Skin of body (tissue), 1 donor: ENCODE measurements at regions not wholly inside any gene's neighbourhood (a gene's known extent, or its start where the extent isn't known, plus 50 kb on each side); places are given as distances from the start of the nearest gene placed in this dataset.
"Not testable (repeated sequence)": the region's sequence is repeated elsewhere in the genome, so short reads cannot be mapped to it uniquely, and the experiment has no call there.

Experiments used
- DNase-seq: peaks from one replicate; lab custom pipeline; 2025; lab: John Stamatoyannopoulos, UW

DNA sequence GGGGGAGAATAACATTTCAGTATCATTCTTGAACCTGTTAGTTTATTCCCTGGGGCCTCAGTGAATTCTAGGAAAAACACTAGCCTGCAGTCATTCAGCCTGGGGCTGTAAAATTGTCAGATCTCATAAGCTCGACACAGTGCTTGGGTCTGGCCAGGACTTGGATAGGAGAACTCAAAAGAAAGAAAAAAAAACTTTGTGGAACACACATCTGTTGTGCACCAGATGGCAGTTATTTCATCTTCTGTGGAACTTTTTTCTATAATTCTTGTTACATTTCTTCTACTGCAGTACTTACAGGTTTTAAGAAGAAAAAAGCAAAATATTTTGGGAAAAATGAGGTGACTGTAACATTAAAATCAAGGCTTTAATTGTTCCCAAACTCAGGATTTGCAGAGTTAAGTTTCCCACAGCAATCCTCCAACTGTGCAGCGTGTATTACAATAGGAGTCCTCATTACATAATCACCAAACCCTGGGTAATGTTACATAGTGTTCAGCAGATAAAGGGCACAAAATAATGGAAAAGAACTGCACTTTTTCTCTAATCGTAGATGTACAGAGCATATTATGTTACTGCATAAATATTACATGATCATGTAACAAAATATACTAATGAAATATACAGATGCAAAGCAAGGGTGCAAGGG is 531.1 kb upstream of the CITED2 start:
- DNase-seq = peak; percentile 45

DNA sequence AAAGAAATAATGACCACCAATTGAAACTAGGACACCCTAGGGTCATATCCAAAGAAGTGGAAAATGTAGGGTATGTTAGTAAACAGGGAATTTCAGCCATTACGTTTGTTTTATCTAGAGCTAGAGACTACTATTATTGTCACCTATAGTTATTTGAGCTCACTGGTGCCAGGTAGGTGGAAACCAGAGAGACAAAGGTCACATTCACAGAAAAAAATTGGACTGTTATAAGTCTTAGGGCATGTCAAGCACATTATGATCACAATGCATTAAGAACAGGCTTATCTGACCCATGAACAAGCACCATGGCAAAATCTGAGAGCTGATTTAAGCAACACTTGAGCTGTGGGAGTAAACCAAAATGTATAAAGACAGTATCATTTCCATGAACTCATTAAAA is 530.1 kb upstream of the CITED2 start:
- no peak for DNase-seq

DNA sequence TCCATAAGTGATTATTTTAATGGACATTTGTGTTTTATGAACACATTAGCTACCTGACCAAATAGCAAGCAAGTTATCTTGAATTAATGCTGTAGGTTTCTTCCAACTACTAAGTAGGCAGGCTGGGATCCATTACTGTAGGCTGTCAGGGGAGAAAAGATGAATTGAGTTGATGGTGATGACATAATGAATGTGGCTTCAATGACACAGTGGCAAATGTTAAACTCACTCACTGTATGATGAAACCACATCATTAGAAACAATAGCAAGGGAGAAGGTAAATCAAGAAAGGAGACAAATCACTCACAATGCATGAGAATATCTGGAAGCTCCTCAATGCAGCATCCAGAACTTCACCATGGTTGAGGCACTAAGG is 529.7 kb upstream of the CITED2 start:
- no peak for DNase-seq

DNA sequence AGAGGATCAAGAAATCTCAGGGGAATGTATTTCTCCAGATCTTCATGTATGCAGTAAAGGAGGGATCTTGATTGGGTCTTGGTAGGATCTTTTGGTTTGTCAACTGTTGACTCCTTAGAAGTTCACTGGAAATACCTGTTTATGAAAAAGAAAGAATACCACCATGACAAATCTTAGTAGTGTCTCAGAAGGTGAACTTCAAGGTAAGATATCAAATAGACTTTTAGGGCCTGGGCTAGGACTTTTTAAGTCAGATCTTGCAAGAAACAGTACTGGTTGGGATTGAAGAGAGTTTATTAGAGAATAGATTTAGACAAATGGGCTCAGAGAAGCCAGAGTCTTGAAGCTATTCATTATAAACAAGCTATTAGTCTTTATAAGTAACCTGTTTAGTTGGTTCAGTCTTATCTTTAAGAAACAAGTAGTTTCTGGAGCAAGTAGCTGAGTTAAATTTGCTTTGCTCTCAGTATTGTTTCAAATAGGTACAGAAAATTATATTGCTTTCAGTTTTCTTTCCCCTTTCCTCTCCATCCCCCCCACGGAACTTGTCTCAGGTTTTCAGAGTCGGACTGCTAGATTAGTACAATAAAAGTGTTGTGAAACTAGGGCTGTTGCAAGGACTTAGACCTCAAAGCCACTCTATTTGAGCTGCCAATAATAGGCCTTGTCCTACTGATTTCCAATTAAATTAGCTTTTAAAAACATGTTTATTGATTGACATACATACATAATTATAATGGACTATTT is 529.1 kb upstream of the CITED2 start:
- no peak for DNase-seq

DNA sequence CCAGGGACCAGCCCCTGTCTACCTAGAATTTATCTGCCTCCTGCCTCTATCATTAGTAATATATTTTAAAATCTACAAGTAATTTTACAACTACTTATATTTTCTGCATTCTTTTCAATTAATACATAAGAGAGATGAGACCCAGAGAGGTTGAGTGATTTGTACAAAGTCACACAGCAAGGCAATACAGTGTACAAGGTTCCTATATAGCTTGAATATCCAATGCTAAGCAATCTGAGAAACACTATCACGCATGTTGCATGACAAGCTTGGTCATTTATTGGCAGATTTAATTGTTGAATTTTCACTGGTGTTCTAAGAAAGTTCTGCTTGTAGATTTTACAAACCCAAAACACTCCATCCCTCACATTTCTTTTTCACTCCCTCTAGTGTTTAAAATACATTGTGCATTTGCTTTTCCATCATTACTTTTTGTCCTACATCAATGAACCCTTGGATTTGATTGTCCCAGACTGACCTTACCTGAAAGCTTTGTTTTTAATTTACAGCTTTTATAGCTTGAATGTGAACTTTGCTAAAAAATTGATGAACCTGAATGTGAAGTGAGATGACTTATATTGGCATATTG is 520.9 kb upstream of the CITED2 start:
- DNase-seq = no peak

DNA sequence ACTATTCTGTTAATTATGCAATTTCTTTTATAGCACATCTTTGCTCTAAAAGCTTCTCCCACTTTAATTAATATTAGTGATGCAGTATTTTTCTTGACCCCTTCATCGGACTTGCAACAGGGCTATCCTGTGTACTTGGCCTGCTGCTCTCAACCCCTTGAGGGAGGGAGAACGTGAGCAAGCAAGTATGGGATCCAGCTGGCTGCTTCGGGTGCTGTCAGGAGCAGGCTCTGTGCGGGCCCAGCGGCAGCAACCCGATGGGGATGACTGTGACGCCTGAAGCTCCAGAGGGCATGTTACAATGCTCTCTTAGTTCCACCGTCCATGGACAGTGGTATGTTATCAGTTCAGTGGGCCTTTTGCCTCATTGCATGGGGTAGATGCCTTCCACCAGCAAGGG is 519.8 kb upstream of the CITED2 start:
- DNase-seq = no peak

DNA sequence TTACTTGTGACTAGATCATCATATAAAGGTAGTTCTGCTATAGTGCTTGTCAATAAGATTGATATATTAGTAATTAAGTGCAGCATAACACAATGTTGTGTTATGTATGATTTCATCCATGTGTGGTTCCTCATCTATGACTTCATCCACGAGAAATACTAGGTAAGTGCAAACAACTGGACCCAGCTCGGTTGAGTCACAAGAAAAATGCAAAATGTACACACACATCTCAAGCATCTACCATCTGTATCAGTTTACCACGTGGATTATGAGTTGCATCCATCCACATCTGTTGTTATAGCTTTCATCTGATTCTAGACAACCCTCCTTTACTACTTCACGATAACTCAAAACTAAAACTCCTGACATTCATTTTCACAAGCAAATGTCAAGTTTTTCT is 517.0 kb upstream of the CITED2 start:
- DNase-seq = no peak

DNA sequence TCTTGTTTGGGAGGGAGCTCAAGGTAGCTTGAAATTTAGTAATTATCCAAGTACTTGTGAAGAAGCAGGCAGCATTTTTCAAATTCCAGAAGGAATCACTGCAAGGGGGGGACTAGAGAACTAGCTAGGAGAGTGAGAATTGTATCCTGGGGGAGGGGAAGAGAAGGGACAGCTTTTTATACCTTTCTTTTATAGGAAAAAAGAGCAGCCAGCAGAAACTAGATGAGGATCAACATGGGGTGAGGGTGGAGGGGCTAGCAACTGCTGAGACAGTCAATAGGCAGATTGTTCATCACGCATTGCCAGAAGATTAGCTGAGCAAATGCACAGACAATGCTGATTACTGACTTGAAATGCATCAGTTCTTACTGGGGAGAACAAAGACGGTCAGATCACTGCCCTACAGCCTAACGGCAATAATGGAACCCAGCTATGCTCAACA is 514.3 kb upstream of the CITED2 start:
- peak; percentile 10 for DNase-seq

DNA sequence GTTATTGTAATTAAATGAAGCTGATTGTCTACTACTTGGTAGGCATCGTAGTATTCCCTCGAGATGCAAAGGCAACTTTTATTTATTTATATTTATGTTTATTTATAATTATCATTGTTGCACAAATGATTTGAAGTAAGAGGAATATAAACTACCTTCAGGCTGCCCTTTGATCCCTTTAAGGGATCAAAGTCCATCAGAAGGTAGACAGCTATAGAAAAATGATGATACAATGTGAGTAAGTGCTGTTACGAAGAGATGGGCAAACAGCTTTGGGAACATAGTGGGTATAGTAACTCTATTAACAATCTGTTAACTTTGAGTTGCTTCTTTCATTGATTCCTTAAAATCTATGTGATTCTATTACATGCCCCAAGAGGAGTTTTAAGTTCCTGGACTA is 512.8 kb upstream of the CITED2 start:
- no peak for DNase-seq

DNA sequence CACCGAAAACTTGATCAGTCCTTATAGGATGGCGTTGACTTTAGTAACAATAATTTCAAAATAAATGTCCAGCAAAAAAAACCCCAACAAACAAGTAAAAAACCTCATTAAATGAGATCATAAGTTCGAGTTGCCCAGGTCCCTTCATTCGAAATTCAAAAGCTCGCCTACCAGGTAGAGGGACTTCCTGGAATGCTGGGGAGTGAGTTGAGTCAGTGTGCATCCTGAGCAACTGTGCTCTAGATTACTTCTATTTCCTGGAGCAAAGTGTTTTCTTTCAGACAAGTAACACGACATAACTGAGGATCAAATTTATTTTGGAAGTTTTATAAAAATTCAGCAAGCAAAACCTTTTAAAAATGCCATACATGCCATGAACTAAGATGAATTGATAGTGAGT is 511.9 kb upstream of the CITED2 start:
- DNase-seq = no peak

DNA sequence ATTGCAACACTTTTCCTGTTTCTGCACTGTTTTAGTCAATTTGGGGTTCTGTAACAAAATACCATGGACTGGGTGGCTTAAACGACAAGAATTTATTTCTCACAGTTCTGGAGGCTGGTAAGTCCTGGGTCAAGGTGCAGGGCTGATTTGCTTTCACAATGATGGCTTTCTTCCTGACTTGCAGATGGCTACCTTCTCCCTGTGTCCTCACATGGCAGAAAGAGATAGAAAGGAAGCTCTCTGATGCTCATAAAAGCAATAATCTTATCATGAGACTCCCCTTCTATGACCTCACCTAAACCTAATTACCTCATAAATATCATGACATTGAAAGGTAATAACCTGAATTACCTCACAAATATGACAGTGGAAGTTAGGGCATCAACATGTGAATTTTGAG is 511.5 kb upstream of the CITED2 start:
- no peak for DNase-seq

DNA sequence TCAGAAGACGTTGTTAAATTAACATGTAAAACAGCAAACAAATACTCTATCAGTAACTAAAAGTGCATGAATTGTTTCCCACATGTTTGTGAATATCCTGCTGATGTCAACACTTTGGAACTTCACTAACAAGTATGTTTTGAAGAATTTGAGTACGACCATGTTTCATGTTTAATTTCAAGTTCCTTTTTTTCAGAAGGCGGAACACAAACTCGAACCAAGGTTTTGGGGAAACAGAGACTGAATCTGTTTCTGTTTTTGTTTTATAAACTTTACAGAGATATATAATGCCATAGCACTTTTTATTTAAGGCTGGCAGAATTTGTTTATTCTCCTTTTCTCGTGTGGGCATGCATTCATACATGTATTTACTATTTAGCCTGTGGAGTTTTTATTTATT is 509.3 kb upstream of the CITED2 start:
- peak; percentile 39 for DNase-seq

DNA sequence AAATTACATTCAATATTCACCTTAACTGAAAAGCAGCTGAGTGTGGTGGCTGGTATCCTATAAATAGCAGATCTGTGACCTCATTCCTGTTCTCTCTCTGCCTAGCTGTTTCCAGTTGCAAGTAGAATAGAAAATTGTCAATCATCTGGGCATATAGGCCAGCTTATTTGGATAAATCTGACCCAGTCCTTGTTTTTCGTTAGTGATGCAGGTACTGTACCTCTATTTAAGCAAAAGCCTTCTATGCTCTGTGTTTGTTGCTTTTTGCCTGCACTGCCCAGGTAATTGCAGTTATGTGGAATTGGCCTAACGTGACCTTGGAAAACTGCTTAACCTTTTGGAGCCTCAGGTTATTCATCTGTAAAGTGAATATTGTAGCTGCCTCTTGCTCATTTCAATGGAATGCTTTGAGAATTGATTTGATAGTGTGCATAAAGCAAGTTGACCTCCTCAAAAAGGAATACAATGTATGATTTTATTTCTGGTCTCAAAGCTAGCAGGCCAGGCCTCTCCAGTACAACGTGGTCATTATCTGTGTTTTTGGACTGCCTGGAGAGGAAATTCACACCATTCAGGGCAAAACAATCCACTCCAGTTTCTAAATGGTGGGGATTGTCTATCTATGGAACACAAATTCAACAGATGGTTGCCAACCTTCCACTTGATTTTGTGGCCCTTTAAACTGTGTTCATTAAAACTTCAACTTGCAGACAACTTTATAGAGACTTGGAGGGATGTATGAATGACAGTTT is 508.7 kb upstream of the CITED2 start:
- peak; percentile 25 for DNase-seq

DNA sequence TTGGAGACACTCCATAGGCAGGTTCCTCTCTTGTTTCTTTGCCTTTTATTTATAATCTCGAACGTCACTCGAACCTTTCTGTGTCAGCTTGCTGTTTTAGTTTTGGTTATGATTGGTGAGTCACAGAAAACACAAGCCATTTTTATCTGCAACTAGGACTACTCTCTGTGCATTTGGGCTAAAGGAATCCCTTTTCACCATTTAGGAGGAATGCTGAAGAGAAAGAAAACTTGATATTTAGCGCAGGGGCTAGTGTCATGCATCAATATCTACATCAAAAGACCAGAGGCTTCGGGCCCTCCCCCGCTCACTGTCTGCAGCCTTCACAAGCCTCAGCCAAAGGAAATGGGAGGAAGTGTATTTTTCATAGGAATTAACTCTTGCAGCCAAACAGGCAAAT is 507.8 kb upstream of the CITED2 start:
- DNase-seq = no peak

DNA sequence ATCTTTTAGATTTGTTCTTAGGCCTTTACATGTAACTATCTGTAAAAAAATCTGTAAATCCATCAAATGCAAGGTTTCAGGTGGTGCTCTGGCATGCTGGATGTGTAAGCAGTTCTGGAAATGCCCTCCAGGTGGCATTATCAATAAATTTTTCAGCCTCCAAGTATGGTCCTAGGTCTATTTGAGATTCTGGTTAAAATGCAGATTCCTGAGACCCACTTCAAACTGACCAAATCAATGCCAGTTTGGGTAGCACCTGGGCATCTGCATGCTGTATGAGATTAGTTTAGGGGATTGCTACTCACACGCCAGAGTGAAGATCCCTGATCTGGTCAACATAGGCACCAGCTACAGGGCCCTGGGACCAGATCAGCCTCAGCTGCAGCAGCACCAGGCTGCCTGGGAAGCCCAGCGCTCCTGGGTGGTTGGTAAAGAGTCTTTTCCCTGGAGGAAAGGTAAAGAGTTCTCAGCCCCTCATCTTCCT is 507.3 kb upstream of the CITED2 start:
- DNase-seq = no peak

DNA sequence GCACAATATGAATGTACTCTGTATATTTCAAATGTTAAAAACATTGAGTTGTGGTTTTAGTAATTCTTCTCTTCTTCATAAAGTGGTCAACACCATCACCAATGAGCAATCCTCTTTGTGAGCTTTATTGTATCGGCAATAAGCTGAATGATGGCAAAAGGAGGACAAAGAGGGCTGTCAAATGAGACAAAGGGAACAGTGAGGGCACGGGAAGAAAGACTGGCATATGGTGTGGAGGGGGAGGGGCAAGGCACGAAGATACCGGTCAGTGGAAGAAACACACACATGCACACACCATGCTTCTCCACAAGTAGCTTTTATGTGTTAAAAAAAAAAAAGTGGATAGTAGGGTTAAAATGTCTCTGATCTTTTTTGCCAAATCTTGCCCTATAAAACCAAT is 506.8 kb upstream of the CITED2 start:
- no peak for DNase-seq

DNA sequence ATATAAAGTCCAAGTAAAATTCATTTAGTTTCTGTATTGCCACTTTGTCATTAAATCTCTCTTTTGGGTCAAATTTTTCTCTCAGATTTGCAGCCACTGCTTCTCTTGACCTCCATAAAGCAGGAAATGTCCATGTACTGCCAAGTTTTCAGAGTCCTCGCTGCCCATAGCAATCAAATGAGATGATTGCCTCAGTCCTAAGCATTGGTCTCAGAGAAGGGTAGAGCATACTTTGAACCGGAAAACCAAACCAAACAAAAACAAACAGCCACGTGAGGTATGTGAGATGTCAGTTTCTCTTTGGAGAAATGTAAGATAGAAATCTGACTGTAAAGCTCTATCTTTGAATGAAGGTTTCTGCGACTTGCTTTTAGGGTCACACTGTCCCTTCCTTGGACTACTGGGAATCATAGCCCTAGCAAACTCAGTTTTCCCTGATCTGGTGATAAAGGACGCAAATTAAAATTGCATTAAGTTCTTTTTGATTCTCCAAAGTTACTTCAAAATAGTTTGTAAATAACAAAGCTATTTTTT is 505.4 kb upstream of the CITED2 start:
- no peak for DNase-seq

DNA sequence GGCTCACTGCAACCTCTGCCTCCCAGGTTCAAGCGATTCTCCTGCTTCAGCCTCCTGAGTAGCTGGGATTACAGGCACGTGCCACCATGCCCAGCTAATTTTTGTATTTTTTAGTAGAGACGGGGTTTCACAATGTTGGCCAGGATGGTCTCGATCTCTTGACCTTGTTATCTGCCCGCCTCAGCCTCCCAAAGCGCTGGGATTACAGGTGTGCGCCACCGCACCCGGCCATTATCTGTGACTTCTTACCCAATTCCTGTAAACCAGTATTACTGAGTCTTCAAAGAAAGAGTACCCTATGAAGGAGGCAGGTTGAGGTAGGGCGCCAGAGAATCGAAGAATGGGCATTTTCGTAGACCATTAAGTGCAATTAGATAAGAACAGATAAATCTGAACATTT is 504.8 kb upstream of the CITED2 start:
- not testable (repeated sequence) for DNase-seq

DNA sequence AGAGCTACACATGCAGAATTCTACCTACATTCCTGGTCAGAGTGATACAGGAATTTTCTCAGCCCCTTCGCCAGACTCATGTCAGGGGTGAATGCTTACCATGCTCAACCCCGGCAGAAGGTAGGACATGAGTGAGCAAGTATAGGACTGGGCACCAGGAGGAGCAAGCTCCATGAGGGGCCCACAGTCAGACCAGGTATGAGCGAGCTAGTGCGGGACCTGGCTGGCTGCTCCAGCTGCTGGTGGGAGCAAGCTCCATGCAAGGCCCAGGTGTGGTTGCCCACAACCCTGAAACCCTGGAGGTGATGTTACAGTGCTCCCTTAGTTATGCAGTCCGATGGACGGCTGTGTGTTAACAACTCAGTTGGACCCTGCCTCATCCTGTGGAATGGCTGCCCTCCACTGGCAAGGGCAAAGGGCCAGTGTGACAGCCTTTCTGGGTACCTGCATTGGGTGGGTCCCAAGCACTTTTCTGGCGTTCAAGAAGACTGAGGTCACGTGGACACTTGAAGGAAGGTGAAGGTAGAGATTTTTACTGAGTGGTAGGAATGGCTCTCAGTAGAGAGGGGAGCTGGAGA is 503.5 kb upstream of the CITED2 start:
- DNase-seq = no peak

DNA sequence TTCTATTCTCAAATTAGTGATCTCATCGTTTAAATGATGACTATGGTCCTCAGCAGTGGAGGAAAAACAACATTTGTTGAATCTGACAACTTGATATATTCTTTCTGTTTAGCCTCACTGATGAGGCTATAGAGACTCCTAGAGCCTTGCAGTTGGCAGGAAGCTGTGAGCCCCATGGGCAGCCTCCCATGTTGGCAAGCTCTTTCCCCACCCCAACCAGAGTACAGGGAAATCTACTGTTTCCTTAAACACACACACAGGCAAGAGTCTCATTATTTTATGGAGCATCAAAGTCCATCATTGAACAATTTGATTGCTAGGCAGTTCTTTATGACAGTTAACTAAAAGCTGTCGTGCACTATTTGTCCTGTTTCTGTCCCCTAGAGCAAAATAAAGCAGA is 498.2 kb upstream of the CITED2 start:
- no peak for DNase-seq

DNA sequence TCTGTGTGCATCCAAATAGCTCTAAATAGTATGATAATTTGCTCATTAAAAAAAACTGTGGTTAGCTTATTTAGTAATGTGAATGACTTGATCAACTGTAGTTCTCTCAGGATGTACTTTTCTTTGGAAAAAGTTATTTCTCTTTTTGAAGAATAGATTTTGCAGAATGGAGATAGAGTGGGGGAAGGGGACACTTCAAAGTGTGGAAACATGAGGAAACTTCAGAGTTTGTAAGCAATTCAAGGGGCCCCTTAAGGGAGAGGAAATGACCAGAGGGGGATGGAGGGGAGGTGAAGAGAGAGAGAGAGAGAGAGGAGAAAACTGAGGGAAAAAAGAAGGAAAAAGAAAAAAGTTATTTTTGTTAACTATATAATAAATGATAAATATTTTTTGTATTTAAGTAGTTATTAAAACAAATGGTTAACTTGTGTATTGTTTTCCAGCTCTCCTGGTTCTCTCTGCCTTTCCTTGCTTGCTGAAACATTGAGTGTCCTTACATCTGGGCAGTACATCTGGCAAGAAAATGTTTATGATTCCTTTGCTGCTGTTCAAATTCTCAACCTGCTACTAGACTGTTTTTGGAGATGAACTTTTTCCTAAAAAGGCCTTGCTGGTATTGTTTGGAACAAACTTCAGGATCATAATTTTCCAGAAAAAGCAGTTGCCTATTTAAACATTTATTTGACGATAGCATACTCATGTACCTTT is 497.5 kb upstream of the CITED2 start:
- no peak for DNase-seq
